ENCODE measurements at regions not wholly inside any gene's neighbourhood (a gene's known extent, or its start where the extent isn't known, plus 50 kb on each side); places are given as distances from the start of the nearest gene placed in this dataset.
"Not testable (repeated sequence)": the region's sequence is repeated elsewhere in the genome, so short reads cannot be mapped to it uniquely, and the experiment has no call there.

GRCh38 chr20:54352541-54352940, 122.9 kb upstream of the DOK5 start:
- intact Hi-C loops (cut with DNase I); DNase-seq (ENCODE audit: missing footprints); ATAC-seq: not testable (repeated sequence)

DNA sequence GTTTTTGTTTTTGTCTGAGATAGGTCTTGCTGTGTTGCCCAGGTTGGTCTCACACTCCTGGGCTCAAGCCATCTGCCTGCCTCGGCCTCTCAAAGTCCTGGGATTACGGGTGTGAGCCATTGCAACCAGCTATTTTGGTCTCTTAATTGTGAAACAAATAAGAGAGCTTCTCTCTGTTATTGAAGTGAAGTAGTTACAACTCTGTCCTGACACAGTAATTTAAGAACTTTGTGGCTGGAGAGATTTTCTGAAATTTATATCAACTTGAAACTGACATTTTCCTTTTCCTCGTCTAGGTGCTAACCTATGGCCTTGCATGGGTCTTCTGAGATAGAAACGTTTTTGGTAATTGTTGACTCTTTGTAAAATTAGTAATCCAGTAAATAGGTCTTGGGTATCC, 122.1 kb upstream of the DOK5 start:
- no peak for ATAC-seq
- DNase-seq (ENCODE audit: missing footprints) = no peak
- intact Hi-C loops (cut with DNase I) = no loop called here

GRCh38 chr20:54355631-54356280, 119.6 kb upstream of the DOK5 start:
- no peak for ATAC-seq
- no peak for DNase-seq (ENCODE audit: missing footprints)
- intact Hi-C loops (cut with DNase I) = no loop called here

DNA sequence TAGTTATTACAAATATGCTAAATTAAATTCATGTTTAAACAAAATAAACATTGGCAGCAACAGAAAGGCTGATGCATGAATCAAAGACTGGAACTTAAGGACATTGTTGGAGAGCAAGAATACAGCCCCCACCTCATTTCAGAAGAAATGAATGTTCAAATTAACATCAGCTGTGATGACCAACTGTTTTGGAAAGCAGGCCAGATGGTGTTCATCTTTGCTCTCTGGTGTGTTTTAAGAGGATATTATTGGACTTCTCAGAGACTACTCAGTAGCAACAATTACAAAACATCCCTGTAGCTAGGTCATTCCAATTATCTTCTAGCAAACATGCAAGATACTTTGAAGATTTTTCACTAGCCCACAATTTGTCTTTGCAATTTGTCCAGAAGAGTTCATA, 118.6 kb upstream of the DOK5 start:
- ATAC-seq (no peak), DNase-seq (ENCODE audit: missing footprints) (no peak)
- intact Hi-C loops (cut with DNase I) = no loop called here

DNA sequence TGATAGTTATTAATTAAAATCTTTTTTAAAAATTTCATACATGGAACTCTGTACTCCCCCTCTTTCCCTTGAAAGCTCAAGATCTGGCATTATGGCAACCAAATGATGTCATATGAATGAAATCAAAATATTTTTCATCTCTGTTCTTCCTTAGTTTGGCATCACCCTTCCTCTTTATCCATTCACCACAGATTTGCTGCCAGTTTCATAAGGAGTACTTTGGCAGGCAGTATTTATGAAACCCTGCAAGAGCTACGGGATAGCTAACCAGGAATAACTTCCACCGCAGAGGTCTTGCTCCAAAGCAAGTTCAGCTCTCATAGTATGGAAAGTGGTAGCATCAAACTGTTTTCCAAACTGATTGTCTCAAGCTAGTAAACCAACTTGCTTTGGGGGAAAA, 113.9 kb upstream of the DOK5 start:
- intact Hi-C loops (cut with DNase I) = no loop called here
- no peak for DNase-seq (ENCODE audit: missing footprints)
- no peak for ATAC-seq

DNA sequence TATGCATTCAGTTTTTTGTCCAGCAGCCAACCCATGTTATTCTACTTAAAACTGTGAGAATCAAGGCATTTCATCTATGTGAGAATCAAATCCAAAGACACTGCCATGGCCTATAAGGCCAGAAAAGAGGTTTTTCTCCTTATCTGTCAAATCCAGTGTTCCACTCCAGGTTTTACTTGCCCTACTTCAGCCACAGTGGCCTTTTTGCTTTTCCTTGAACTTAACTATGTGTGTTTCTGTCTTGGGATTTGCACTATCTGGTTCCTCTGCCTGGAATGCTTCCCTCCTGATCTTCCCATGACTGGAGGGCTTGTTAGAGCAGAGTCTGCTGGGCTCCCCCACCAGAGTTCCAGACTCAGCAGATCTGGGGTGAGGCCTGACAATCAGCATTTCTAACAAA, 113.1 kb upstream of the DOK5 start:
- ATAC-seq = no peak

DNA sequence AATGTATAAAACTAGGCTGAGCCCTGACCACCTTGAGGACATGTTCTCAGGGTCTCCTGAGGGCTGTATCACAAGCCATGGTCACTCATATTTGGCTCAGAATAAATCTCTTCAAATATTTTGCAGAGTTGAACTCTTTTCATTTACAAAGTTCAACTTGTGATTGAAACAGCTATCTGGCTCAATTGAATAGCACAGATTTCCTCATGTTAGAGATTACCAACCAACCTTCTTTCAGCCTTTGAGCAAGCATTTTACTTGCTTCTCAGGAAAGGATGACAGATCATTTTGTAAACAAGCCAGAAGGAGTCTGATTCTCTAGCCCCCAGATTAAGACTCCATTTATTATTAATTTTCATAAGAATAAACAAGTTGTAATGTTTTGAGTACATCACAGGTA, 111.0 kb upstream of the DOK5 start:
- ATAC-seq = no peak
- intact Hi-C loops (cut with DNase I) = no loop called here
- DNase-seq (ENCODE audit: missing footprints) = no peak

More for the DNA sequence above, 113.1 kb upstream of the DOK5 start:
- DNase-seq (ENCODE audit: missing footprints) = no peak
- intact Hi-C loops (cut with DNase I) = no loop called here

DNA sequence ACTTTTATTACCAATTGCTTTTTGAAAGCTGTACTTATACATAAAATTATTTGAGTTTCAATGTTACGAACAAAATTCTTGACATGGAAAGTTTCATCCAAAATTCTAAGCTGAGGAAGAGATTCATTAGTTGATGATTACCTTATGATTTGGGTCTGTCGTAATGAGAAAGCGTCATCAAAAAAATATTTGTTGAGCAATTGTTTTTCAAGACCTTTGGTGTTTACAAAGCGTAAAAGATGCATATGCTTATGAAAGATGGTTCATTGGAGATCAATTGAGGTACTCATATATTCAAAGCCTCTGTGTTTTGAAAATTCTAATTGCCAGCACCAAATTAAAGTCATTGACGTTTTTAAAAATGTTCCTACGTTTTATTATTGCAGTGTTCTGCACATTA, 110.5 kb upstream of the DOK5 start:
- DNase-seq (ENCODE audit: missing footprints) (no peak), ATAC-seq (no peak)
- intact Hi-C loops (cut with DNase I) = no loop called here

- no peak for ATAC-seq
- intact Hi-C loops (cut with DNase I) = no loop called here
Observed at GRCh38 chr20:54366669-54367344, 108.6 kb upstream of the DOK5 start.

DNA sequence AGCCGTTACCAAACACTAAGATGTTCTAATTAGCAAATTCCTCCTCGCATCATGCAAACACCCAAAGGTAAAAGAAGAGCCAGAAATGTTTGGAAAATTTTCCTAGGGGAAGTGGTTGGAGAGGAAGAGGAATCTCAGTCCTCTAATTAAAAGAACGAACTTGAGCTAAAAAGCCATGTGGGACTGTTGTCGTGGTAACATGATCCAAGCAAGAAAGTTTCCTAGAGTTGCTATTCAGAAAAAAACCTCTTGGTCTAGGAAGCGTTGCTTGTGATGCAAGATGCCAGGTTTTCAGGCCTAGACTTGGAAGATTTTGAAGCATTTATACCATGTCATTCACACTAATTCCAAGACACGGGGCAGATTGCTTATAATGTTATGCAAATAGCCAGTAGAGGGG, 106.8 kb upstream of the DOK5 start:
- no peak for ATAC-seq
- intact Hi-C loops (cut with DNase I) = no loop called here

More at GRCh38 chr20:54366669-54367344, 108.6 kb upstream of the DOK5 start:
- no peak for DNase-seq (ENCODE audit: missing footprints)

DNA sequence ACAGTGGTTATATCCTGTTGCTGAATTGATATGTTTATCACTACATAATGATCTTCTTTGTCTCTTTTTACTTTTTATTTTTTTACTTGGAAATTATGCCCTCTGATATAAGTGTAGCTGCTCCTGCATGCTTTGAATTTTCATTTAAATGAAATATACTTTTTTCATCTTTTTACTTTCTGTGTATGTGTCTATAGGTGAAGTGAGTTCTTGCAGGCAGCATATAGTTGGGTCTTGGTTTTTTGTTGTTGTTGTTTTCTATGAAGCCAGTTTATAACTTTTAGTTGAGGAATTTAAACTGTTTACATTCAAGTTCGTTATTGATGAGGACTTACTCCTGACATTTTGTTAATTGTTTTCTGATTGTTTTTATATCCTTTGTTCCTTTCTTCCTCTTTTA, 103.1 kb upstream of the DOK5 start:
- DNase-seq (ENCODE audit: missing footprints) (no peak), ATAC-seq (no peak)
- intact Hi-C loops (cut with DNase I) = no loop called here

More for the DNA sequence above, 106.8 kb upstream of the DOK5 start:
- no peak for DNase-seq (ENCODE audit: missing footprints)

GRCh38 chr20:54377992-54378773, 97.2 kb upstream of the DOK5 start:
- intact Hi-C loops (cut with DNase I) = no loop called here
- ATAC-seq (no peak), DNase-seq (ENCODE audit: missing footprints) (no peak)

GRCh38 chr20:54379893-54380584, 95.4 kb upstream of the DOK5 start:
- intact Hi-C loops (cut with DNase I) = no loop called here
- ATAC-seq (no peak), DNase-seq (ENCODE audit: missing footprints) (no peak)

DNA sequence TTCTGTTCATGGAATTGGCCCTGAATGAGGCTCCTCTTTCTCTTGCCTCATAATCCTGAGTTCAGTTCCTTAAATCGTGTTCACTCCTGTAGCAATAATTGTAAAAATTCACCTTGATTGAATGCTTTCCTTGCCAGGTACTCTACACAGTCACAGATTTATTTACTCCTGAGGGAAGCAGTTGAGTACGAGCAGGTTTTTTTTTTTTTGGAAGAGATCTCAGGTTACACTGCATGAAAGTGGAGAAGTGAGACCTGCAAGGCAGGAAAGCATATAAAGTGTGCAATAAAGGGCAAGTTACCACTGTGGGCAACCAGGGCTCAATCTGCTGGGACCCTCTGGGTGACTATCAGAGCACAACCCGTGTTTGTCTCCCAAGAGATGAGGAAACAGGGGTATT, 93.0 kb upstream of the DOK5 start:
- DNase-seq (ENCODE audit: missing footprints) (no peak), ATAC-seq (no peak)
- intact Hi-C loops (cut with DNase I) = no loop called here

- intact Hi-C loops (cut with DNase I) = no loop called here
Observed at GRCh38 chr20:54385746-54386145, 89.6 kb upstream of the DOK5 start.

GRCh38 chr20:54389596-54390280, 85.7 kb upstream of the DOK5 start:
- ATAC-seq (no peak), DNase-seq (ENCODE audit: missing footprints) (no peak)
- intact Hi-C loops (cut with DNase I) = no loop called here

More at GRCh38 chr20:54385746-54386145, 89.6 kb upstream of the DOK5 start:
- ATAC-seq = no peak
- no peak for DNase-seq (ENCODE audit: missing footprints)

GRCh38 chr20:54397292-54398140, 77.9 kb upstream of the DOK5 start:
- intact Hi-C loops (cut with DNase I) = no loop called here
- DNase-seq (ENCODE audit: missing footprints) = no peak
- no peak for ATAC-seq

GRCh38 chr20:54398814-54399213, 76.6 kb upstream of the DOK5 start:
- ATAC-seq (no peak), DNase-seq (ENCODE audit: missing footprints) (no peak)
- intact Hi-C loops (cut with DNase I) = no loop called here
